Type B pancreatic cell (in vitro differentiated cells): ENCODE measurements at regions not wholly inside any gene's neighbourhood (a gene's known extent, or its start where the extent isn't known, plus 50 kb on each side); places are given as distances from the start of the nearest gene placed in this dataset.
"Not testable (repeated sequence)": the region's sequence is repeated elsewhere in the genome, so short reads cannot be mapped to it uniquely, and the experiment has no call there.

Source experiments
- DNase-seq: peaks from one replicate; pipeline ENCODE4 v3.0.0; 2021; ENCODE audit warnings: mixed read lengths; ENCODE audit not compliant: unreplicated experiment; ENCODE audit errors: extremely low spot score
- H3K27ac Mint-ChIP-seq: 2 replicates; pipeline ENCODE4 v1.8.0; 2021; ENCODE audit warnings: mild to moderate bottlenecking, mixed read lengths
- H3K27me3 Mint-ChIP-seq: 2 replicates; pipeline ENCODE4 v1.8.0; 2021; ENCODE audit warnings: mixed read lengths
- H3K36me3 Mint-ChIP-seq: 2 replicates; pipeline ENCODE4 v1.8.0; 2021; ENCODE audit warnings: mixed read lengths
- H3K4me1 Mint-ChIP-seq: one replicate; pipeline ENCODE4 v1.8.0; 2021; ENCODE audit warnings: mixed read lengths; ENCODE audit not compliant: unreplicated experiment
- H3K4me3 Mint-ChIP-seq: 2 replicates; pipeline ENCODE4 v1.8.0; 2021; ENCODE audit warnings: mild to moderate bottlenecking, mixed read lengths
- H3K9me3 Mint-ChIP-seq: 2 replicates; pipeline ENCODE4 v1.8.0; 2021; ENCODE audit warnings: mixed read lengths
- CTCF ChIP-seq: fragments of 200-600 bp; sonication (generic); conservative IDR thresholded peaks from 2 replicates; pipeline ENCODE4 v1.5.0; 2021; ENCODE audit warnings: antibody characterized with exemption, mild to moderate bottlenecking

GRCh38 chr4:147139455-147140198 is 194.0 kb upstream of the TTC29 start:
- H3K36me3 Mint-ChIP-seq, result no peaks in the 10 kb centered on the region
- TF ChIP-seq CTCF, result no peak
- H3K27ac Mint-ChIP-seq, result no peak overlapping the region
- no peak overlapping the region for H3K4me3 Mint-ChIP-seq
- peaks cover 16% of the 10 kb centered on the region for H3K4me1 Mint-ChIP-seq
- no peaks in the 10 kb centered on the region for H3K27me3 Mint-ChIP-seq
- DNase-seq, result no peak
- no peaks in the 10 kb centered on the region for H3K9me3 Mint-ChIP-seq

DNA sequence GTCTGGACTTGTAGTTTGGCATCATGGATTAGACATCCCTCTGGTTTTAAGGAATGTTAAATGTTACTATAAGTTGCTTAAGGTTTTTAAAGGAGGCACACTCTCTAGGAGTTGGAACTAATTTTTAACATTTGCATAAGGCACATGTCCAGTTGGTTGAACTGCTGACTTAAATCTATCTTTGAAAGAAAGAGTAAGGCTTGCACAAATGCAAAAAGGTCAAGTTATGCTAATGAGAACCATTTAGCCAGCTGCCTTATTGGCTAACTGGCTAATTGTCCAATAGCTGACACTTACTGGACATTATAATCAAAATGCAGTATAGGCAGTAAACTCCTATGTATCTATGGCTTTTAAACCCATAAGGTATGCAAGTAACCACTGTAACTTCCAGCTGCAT is 206.1 kb upstream of the TTC29 start:
- Mint-ChIP-seq H3K36me3 (no peaks in the 10 kb centered on the region), H3K4me1 (peaks cover 5% of the 10 kb centered on the region), H3K27me3 (no peaks in the 10 kb centered on the region), H3K9me3 (peaks cover 6% of the 10 kb centered on the region), H3K27ac (no peak overlapping the region), H3K4me3 (no peak overlapping the region)
- TF ChIP-seq CTCF, result no peak
- DNase-seq, result no peak

- peak overlapping the region; percentile 76 for H3K4me3 Mint-ChIP-seq
- peaks cover 22% of the 10 kb centered on the region for H3K4me1 Mint-ChIP-seq
- no peaks in the 10 kb centered on the region for H3K27me3 Mint-ChIP-seq
- no peaks in the 10 kb centered on the region for H3K9me3 Mint-ChIP-seq
- TF ChIP-seq CTCF, result no peak
- H3K27ac Mint-ChIP-seq, result no peak overlapping the region
- peak; percentile 71 for DNase-seq
- H3K36me3 Mint-ChIP-seq, result no peaks in the 10 kb centered on the region
These were observed 212.4 kb upstream of the TTC29 start for GRCh38 chr4:147157860-147158701.

- Mint-ChIP-seq H3K27me3 (no peaks in the 10 kb centered on the region), H3K4me3 (no peak overlapping the region), H3K9me3 (no peaks in the 10 kb centered on the region), H3K36me3 (no peaks in the 10 kb centered on the region), H3K27ac (peak overlapping the region; percentile 57), H3K4me1 (peaks cover 22% of the 10 kb centered on the region)
- no peak for DNase-seq
- peak; percentile 84 for TF ChIP-seq CTCF
These were observed 215.3 kb upstream of the TTC29 start for GRCh38 chr4:147160908-147161513.

DNA sequence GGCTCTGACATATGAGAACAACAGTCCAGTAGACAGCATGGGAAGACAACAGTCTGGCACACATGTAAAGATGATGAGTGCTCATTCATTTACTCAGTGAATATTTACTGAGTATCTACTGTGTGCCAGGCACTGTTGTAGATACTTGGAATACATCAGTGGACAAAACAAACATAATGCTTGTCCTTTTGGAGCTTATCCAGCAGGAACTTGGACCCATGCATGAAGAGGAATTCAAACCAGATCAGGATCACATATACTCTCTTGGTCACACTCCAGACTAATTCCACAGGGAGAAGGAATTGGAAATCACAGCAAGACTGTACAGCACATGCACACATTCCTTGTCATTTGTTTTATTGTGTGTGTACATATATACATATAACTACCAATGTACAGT is 217.6 kb upstream of the TTC29 start:
- no peak overlapping the region for H3K4me3 Mint-ChIP-seq
- H3K27me3 Mint-ChIP-seq, result no peaks in the 10 kb centered on the region
- peaks cover 7% of the 10 kb centered on the region for H3K4me1 Mint-ChIP-seq
- no peak overlapping the region for H3K27ac Mint-ChIP-seq
- H3K36me3 Mint-ChIP-seq, result no peaks in the 10 kb centered on the region
- no peak for TF ChIP-seq CTCF
- no peaks in the 10 kb centered on the region for H3K9me3 Mint-ChIP-seq
- DNase-seq, result no peak

- not testable (repeated sequence) for DNase-seq, H3K4me1 Mint-ChIP-seq, H3K9me3 Mint-ChIP-seq, H3K36me3 Mint-ChIP-seq, H3K4me3 Mint-ChIP-seq, H3K27me3 Mint-ChIP-seq, H3K27ac Mint-ChIP-seq
These were observed 222.5 kb upstream of the TTC29 start for GRCh38 chr4:147168200-147168599.
